OCI-LY1 (cell line): ENCODE measurements at regions not wholly inside any gene's neighbourhood (a gene's known extent, or its start where the extent isn't known, plus 50 kb on each side); places are given as distances from the start of the nearest gene placed in this dataset.

Source experiments
- H2AFZ ChIP-seq: fragments of 200-600 bp; sonication (generic), shearing (Covaris generic); 2 replicates; pipeline ENCODE4 v1.6.0; 2014; ENCODE audit warnings: antibody characterized with exemption, mild to moderate bottlenecking, low read length
- H3F3A ChIP-seq: fragments of 200-600 bp; sonication (generic), shearing (Covaris generic); 2 replicates; pipeline ENCODE4 v1.6.0; 2014; ENCODE audit warnings: mild to moderate bottlenecking, antibody characterized with exemption, low read length, moderate library complexity; ENCODE audit not compliant: insufficient read depth
- H3K27ac ChIP-seq: fragments of 200-600 bp; sonication (generic); 2 replicates; pipeline ENCODE4 v1.5.1; 2014; ENCODE audit warnings: low read length, mixed run types, mild to moderate bottlenecking, low read depth; ENCODE audit not compliant: poor library complexity, severe bottlenecking
- H3K27me3 ChIP-seq: fragments of 200-600 bp; sonication (generic); 2 replicates; pipeline ENCODE4 v1.6.0; 2014; ENCODE audit warnings: antibody characterized with exemption, mild to moderate bottlenecking, low read length, moderate library complexity; ENCODE audit not compliant: insufficient read depth
- H3K36me3 ChIP-seq: fragments of 200-600 bp; sonication (generic); 2 replicates; pipeline ENCODE4 v1.6.1; 2014; ENCODE audit warnings: mild to moderate bottlenecking, antibody characterized with exemption, low read length, moderate library complexity, mixed read lengths; ENCODE audit not compliant: insufficient read depth
- H3K4me1 ChIP-seq: fragments of 200-600 bp; sonication (generic); 2 replicates; pipeline ENCODE4 v1.5.1; 2014; ENCODE audit warnings: mild to moderate bottlenecking, low read length, moderate library complexity; ENCODE audit not compliant: insufficient read depth, severe bottlenecking
- H3K4me2 ChIP-seq: fragments of 200-600 bp; sonication (generic), shearing (Covaris generic); 2 replicates; pipeline ENCODE4 v1.6.1; 2014; ENCODE audit warnings: low read length
- H3K4me3 ChIP-seq: fragments of 200-600 bp; sonication (generic); 2 replicates; pipeline ENCODE4 v1.5.1; 2014; ENCODE audit warnings: low read length, low read depth, mild to moderate bottlenecking, mixed read lengths; ENCODE audit not compliant: poor library complexity, severe bottlenecking
- H3K79me2 ChIP-seq: fragments of 200-600 bp; shearing (Covaris generic); 2 replicates; pipeline ENCODE4 v1.6.1; 2016; ENCODE audit warnings: mixed run types, low read length, mixed read lengths; ENCODE audit not compliant: insufficient read depth
- H3K9ac ChIP-seq: fragments of 200-600 bp; sonication (generic), shearing (Covaris generic); 2 replicates; pipeline ENCODE4 v1.6.1; 2014; ENCODE audit warnings: mild to moderate bottlenecking, low read length, mixed read lengths
- H3K9me2 ChIP-seq: fragments of 200-600 bp; sonication (generic), shearing (Covaris generic); 2 replicates; pipeline ENCODE4 v1.6.1; 2014; ENCODE audit warnings: low read depth, mild to moderate bottlenecking, low read length, mixed read lengths
- H3K9me3 ChIP-seq: fragments of 200-600 bp; shearing (Covaris generic); 2 replicates; pipeline ENCODE4 v1.6.1; 2014; ENCODE audit warnings: low read length, mixed read lengths
- H4K20me1 ChIP-seq: fragments of 200-600 bp; sonication (generic), shearing (Covaris generic); 2 replicates; pipeline ENCODE4 v1.6.0; 2016; ENCODE audit warnings: mild to moderate bottlenecking, low read length; ENCODE audit not compliant: insufficient read depth
- EZH2 ChIP-seq: fragments of 200-600 bp; sonication (generic), shearing (Covaris generic); IDR thresholded peaks from 2 replicates; pipeline ENCODE4 v1.8.0; 2017; ENCODE audit warnings: borderline replicate concordance, mixed run types, mild to moderate bottlenecking, antibody characterized with exemption, low read length, moderate library complexity, mixed read lengths
- TF ChIP-seq, protein P1 (sequence below): fragments of 200-600 bp; sonication (generic), shearing (Covaris generic); IDR thresholded peaks from 2 replicates; pipeline ENCODE4 v1.5.1; 2017; ENCODE audit warnings: mild to moderate bottlenecking, antibody characterized with exemption, low read length, moderate library complexity, mixed read lengths

DNA sequence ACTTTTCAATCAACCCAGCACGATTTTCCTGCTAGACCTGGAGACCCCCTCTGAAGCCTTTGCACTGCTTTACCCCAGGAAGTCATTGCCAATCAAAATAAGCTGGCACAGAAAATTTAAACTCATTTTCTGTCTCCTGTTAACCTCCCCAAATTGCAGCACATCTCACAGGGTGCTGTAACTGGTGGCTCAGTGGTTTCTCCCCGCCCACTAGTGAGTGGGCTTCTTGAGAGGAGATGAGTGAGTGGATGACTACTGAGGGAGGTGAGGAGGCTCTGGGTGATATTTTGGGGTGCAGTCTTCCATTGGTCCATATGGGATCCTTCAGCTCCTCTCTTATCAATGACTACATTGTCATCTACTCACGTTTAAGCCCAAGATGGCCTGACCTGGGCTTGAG, 239.8 kb upstream of the HS6ST1 start:
- no peaks in the 10 kb centered on the region for H3K27me3 ChIP-seq
- no peak overlapping the region for H3K27ac ChIP-seq
- H3K9me2 ChIP-seq, result no peaks in the 10 kb centered on the region
- no peaks in the 10 kb centered on the region for H3K79me2 ChIP-seq
- H3K4me1 ChIP-seq, result no peaks in the 10 kb centered on the region
- no peak overlapping the region for H3K9ac ChIP-seq
- no peaks in the 10 kb centered on the region for H3K9me3 ChIP-seq
- H3K4me2 ChIP-seq, result no peak overlapping the region
- TF ChIP-seq, protein P1, sequence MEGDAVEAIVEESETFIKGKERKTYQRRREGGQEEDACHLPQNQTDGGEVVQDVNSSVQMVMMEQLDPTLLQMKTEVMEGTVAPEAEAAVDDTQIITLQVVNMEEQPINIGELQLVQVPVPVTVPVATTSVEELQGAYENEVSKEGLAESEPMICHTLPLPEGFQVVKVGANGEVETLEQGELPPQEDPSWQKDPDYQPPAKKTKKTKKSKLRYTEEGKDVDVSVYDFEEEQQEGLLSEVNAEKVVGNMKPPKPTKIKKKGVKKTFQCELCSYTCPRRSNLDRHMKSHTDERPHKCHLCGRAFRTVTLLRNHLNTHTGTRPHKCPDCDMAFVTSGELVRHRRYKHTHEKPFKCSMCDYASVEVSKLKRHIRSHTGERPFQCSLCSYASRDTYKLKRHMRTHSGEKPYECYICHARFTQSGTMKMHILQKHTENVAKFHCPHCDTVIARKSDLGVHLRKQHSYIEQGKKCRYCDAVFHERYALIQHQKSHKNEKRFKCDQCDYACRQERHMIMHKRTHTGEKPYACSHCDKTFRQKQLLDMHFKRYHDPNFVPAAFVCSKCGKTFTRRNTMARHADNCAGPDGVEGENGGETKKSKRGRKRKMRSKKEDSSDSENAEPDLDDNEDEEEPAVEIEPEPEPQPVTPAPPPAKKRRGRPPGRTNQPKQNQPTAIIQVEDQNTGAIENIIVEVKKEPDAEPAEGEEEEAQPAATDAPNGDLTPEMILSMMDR, result no peak
- TF ChIP-seq EZH2, result no peak
- H3K4me3 ChIP-seq, result no peak overlapping the region
- no peaks in the 10 kb centered on the region for H4K20me1 ChIP-seq
- no peaks in the 10 kb centered on the region for H3K36me3 ChIP-seq
- no peak overlapping the region for H2AFZ ChIP-seq
- H3F3A ChIP-seq, result no peaks in the 10 kb centered on the region

DNA sequence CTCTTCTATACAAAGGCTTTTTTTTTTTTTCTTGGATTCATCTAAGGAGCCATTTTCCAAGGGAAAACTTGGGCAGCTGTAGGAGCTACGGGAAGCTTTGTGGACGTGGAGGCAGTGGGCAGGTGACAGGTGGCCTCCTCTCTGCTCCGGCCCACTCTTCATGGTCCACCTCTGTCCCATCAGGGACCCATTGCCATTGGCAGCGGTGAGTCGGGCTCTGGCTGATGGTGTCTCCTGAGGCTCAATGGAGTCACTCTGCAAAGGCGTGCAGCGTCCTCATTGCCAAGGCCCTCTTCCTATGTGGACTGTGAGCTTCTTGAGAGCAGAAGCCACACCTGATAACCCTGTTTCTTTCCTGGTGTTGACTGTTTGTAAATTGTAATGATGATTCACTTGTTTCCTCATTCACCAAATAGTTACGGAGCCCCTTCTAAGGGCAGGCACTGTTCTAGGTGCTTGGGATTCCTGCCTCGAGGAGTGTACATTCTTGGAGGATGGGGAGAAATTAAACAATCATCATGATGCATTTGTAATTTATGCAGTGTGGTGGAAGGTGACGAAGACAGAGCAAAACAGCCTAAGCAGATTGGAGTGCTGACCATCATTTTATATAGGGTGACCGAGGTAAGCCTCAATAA, 240.3 kb upstream of the HS6ST1 start:
- Histone ChIP-seq H3K4me2 (no peak overlapping the region), H3K9ac (no peak overlapping the region), H3K36me3 (no peaks in the 10 kb centered on the region), H3K4me3 (no peak overlapping the region), H3K27me3 (no peaks in the 10 kb centered on the region), H4K20me1 (no peaks in the 10 kb centered on the region), H3K4me1 (no peaks in the 10 kb centered on the region), H3F3A (no peaks in the 10 kb centered on the region), H3K9me3 (no peaks in the 10 kb centered on the region), H3K9me2 (no peaks in the 10 kb centered on the region), H2AFZ (no peak overlapping the region), H3K79me2 (no peaks in the 10 kb centered on the region), H3K27ac (no peak overlapping the region)
- no peak for TF ChIP-seq EZH2
- TF ChIP-seq, protein P1, result no peak

DNA sequence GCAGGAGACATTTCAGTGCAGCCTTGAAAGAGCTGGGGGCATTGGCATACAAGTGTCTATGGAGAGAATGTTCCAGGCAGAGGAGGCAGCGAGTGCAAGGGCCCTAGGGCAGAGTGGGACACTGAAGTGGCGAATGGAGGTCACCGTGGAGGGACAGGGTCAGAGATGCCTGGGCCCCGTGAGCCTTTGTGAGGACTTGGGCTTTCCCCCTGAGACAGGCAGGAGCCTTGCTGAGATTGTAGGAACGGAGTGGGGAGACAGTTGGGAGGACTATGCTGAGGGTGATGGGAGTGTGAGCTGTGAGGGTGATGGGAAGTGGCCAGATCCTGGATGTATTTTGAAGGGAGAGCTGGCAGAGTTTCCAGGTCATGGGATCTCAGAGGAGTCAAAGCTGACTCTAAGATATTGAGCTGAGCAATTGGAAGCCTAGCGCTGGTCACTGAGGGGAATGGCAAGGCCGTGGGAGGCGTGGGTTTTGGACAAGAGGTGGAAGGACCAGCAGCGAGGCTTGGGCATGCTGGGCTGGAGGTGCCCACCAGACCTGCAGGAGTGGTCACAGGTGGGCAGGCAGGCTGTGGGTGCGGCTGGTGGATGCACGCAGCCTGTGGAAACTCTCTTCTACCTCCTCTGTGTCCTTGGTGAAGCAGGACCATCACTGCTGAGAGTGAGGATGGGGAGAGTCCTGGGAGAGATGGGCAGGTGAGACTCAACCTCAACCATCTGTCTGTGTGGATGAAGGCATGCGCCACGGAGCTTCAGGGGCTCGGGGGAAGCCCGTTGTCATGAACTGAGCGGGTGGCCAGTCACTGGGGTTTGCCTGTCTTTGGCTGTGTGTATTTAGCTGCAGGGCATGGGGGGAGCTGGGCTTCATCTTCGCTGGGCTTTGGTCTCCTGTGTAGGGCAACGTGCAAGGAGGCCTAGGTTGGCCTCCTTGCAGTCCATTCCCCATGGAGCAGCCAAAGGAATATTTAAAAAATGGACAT, 241.2 kb upstream of the HS6ST1 start:
- no peak overlapping the region for H3K9ac ChIP-seq
- no peaks in the 10 kb centered on the region for H3K79me2 ChIP-seq
- H3F3A ChIP-seq, result no peaks in the 10 kb centered on the region
- H2AFZ ChIP-seq, result no peak overlapping the region
- no peak overlapping the region for H3K27ac ChIP-seq
- TF ChIP-seq, protein P1, result no peak
- TF ChIP-seq EZH2, result no peak
- no peak overlapping the region for H3K4me3 ChIP-seq
- H3K27me3 ChIP-seq, result no peaks in the 10 kb centered on the region
- no peaks in the 10 kb centered on the region for H3K9me2 ChIP-seq
- no peaks in the 10 kb centered on the region for H4K20me1 ChIP-seq
- H3K36me3 ChIP-seq, result no peaks in the 10 kb centered on the region
- H3K4me2 ChIP-seq, result no peak overlapping the region
- H3K4me1 ChIP-seq, result no peaks in the 10 kb centered on the region
- no peaks in the 10 kb centered on the region for H3K9me3 ChIP-seq
